DND-41 (cell line): ENCODE measurements at regions not wholly inside any gene's neighbourhood (a gene's known extent, or its start where the extent isn't known, plus 50 kb on each side); places are given as distances from the start of the nearest gene placed in this dataset.

ENCODE experiments used
- CTCF ChIP-seq: IDR thresholded peaks from 2 replicates; pipeline ENCODE4 v1.5.1; 2012; ENCODE audit warnings: borderline replicate concordance, low read length, moderate library complexity, mild to moderate bottlenecking; ENCODE audit not compliant: poor library complexity, severe bottlenecking; ENCODE audit errors: extremely low read depth
- EZH2 ChIP-seq: IDR thresholded peaks from 3 replicates; pipeline ENCODE4 v1.6.1; 2012; ENCODE audit warnings: borderline replicate concordance, low read depth, mild to moderate bottlenecking, moderate library complexity, low read length, inconsistent platforms; ENCODE audit not compliant: severe bottlenecking

GRCh38 chr20:22524393-22525015, 59.9 kb downstream of the FOXA2 start:
- TF ChIP-seq CTCF (no peak), EZH2 (no peak)
